Muscle layer of duodenum (tissue), 2 donors: ENCODE measurements at regions not wholly inside any gene's neighbourhood (a gene's known extent, or its start where the extent isn't known, plus 50 kb on each side); places are given as distances from the start of the nearest gene placed in this dataset.
"Not testable (repeated sequence)": the region's sequence is repeated elsewhere in the genome, so short reads cannot be mapped to it uniquely, and the experiment has no call there.

ENCODE experiments used
- H3K27ac ChIP-seq: one replicate; pipeline ENCODE4 v1.7.0; 2013; ENCODE audit warnings: mild to moderate bottlenecking, low read length
- H3K27me3 ChIP-seq: one replicate; pipeline ENCODE4 v1.7.0; 2013; ENCODE audit warnings: low read depth, mild to moderate bottlenecking, control low read depth, low read length
- H3K36me3 ChIP-seq, 2 donors: one replicate each; pipeline ENCODE4 v1.7.0; 2013; ENCODE audit warnings: low read length in 2 of 2, control low read depth in 1 of 2, mild to moderate bottlenecking in 1 of 2; ENCODE audit not compliant: insufficient read depth in 2 of 2, control insufficient read depth in 1 of 2
- H3K4me1 ChIP-seq, 2 donors: one replicate each; pipeline ENCODE4 v1.7.0; 2013; ENCODE audit warnings: low read length in 2 of 2, mild to moderate bottlenecking in 2 of 2, control low read depth in 1 of 2, moderate library complexity in 1 of 2; ENCODE audit not compliant: insufficient read depth in 2 of 2, control insufficient read depth in 1 of 2
- H3K4me3 ChIP-seq, 2 donors: one replicate each; pipeline ENCODE4 v1.7.0; 2013; ENCODE audit warnings: low read length in 2 of 2, low read depth in 1 of 2, mild to moderate bottlenecking in 1 of 2
- H3K9me3 ChIP-seq, 2 donors: one replicate each; pipeline ENCODE4 v1.7.0; 2013; ENCODE audit warnings: low read length in 2 of 2, control low read depth in 1 of 2, mild to moderate bottlenecking in 1 of 2; ENCODE audit not compliant: control insufficient read depth in 1 of 2
- donor health status: healthy.

DNA sequence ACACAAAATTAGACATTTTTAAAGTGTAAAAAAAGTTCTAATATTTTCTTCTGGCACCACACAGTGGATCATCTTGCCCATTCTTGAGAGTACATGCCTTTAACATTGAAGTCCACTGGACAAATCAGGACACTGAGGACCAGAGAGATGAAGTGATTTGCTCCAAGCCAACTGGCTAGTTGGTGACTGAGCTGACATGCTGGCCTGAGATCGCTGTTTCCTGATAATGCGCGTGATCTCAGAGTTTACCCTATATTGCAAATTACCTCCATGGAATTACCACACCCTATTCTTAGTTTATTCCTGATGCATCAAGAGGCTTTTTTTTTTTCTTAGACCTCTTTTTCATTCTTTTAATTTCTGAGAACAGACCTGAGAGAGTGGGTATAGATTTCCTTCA lies 432.8 kb downstream of the CD83 start:
- H3K9me3 ChIP-seq = no peaks in the 10 kb centered on the region
- H3K36me3 ChIP-seq = no peaks in the 10 kb centered on the region
- H3K27me3 ChIP-seq = no peaks in the 10 kb centered on the region
- no peak overlapping the region for H3K27ac ChIP-seq
- H3K4me3 ChIP-seq = no peak overlapping the region
- H3K4me1 ChIP-seq = peaks cover 0 to 5% of the 10 kb centered on the region in 2 donors

GRCh38 chr6:14550822-14551221 lies 433.2 kb downstream of the CD83 start:
- no peak overlapping the region for H3K4me3 ChIP-seq
- no peaks in the 10 kb centered on the region for H3K36me3 ChIP-seq
- peaks cover 0 to 5% of the 10 kb centered on the region in 2 donors for H3K4me1 ChIP-seq
- no peaks in the 10 kb centered on the region for H3K27me3 ChIP-seq
- H3K27ac ChIP-seq = no peak overlapping the region
- H3K9me3 ChIP-seq = no peaks in the 10 kb centered on the region

GRCh38 chr6:14551601-14552000 lies 434.0 kb downstream of the CD83 start:
- H3K4me1 ChIP-seq, H3K27me3 ChIP-seq, H3K27ac ChIP-seq, H3K36me3 ChIP-seq, H3K9me3 ChIP-seq, H3K4me3 ChIP-seq: not testable (repeated sequence)

- H3K4me3 ChIP-seq = no peak overlapping the region
- no peaks in the 10 kb centered on the region for H3K27me3 ChIP-seq
- peaks cover 0 to 5% of the 10 kb centered on the region in 2 donors for H3K4me1 ChIP-seq
- no peaks in the 10 kb centered on the region for H3K36me3 ChIP-seq
- no peaks in the 10 kb centered on the region for H3K9me3 ChIP-seq
- no peak overlapping the region for H3K27ac ChIP-seq
Observed at GRCh38 chr6:14552891-14553290, 435.3 kb downstream of the CD83 start.

- no peaks in the 10 kb centered on the region for H3K36me3 ChIP-seq
- no peaks in the 10 kb centered on the region for H3K9me3 ChIP-seq
- H3K4me1 ChIP-seq = peaks cover 0 to 5% of the 10 kb centered on the region in 2 donors
- H3K27ac ChIP-seq = no peak overlapping the region
- H3K27me3 ChIP-seq = no peaks in the 10 kb centered on the region
- no peak overlapping the region for H3K4me3 ChIP-seq
Observed at GRCh38 chr6:14553515-14553914, 435.9 kb downstream of the CD83 start.

DNA sequence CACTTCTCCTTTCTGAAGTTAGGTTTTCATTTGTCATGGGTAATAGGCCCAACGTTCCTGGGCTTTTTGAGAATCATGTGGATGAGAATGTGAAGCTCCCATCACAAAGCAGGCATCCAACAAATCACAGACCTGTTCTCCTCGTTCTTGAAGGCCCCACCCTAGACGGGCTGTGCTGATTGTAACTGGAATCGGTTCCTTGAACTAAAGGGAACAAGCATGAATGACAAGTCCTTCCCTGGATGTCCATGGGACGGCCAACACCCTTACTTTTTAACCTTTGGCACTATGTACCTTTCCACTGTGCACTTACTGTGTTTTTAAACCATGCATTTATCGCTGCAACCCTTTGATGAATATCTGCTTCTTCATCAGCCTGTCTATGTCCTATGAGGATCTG lies 438.2 kb downstream of the CD83 start:
- no peak overlapping the region for H3K27ac ChIP-seq
- H3K4me3 ChIP-seq = no peak overlapping the region
- H3K27me3 ChIP-seq = no peaks in the 10 kb centered on the region
- peaks cover 0 to 5% of the 10 kb centered on the region in 2 donors for H3K4me1 ChIP-seq
- no peaks in the 10 kb centered on the region for H3K36me3 ChIP-seq
- no peaks in the 10 kb centered on the region for H3K9me3 ChIP-seq

DNA sequence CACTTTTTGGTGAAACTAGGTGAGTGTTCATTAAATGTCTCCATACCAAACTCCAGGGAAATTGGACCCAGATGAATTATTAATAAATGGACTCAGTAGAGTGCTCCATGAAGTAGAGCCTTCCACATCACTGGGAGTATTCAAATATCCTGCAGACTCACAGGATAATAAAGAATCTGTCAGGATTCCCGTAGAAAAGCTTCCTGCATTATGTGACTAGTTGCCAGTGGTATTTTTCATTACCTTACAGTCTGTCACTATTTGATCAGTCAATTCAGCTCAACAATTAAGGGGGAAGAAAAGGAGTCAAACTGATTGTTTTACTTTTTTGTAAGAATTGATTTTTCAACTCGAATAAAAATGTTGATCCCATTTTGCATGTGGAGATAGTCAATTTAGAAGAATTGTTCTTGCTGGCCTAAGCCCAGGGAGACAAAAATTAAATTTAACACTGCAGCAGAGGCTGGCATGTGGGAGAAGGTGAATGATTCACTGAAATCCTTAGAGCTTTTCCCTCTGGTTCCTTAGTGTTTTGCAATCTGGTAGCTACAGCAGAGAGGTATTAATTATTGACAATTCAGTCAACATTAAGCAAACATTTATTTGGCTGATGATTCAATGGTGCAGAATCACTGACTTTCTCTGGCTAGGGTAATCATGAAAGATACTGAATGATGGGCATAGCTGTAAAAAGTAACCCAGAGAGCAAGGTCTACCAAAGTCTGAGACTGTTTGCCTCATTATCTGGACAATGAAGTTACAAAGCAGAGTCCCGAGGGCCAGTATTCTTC lies 442.4 kb downstream of the CD83 start:
- no peaks in the 10 kb centered on the region for H3K4me1 ChIP-seq
- H3K27me3 ChIP-seq = no peaks in the 10 kb centered on the region
- no peaks in the 10 kb centered on the region for H3K36me3 ChIP-seq
- H3K9me3 ChIP-seq = no peaks in the 10 kb centered on the region
- H3K4me3 ChIP-seq = no peak overlapping the region
- no peak overlapping the region for H3K27ac ChIP-seq

DNA sequence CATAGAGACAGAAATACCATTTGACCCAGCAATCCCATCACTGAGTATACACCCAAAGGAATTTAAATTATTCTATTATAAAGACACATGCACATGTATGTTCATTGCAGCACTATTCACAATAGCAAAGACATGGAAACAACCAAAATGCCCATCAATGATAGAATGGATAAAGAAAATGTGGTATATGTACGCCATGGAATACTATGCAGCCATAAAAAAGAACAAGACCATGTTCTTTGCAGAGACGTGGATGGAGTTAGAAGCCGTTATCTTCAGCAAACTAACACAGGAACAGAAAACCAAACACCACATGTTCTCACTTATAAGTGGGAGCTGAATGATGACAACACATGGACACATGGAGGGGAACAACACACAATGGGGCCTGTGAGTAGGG lies 444.0 kb downstream of the CD83 start:
- H3K27ac ChIP-seq = not testable (repeated sequence)

GRCh38 chr6:14567842-14568241 lies 450.3 kb downstream of the CD83 start:
- H3K4me1 ChIP-seq = no peaks in the 10 kb centered on the region
- no peaks in the 10 kb centered on the region for H3K9me3 ChIP-seq
- no peak overlapping the region for H3K4me3 ChIP-seq
- H3K27ac ChIP-seq = no peak overlapping the region
- H3K36me3 ChIP-seq = no peaks in the 10 kb centered on the region
- no peaks in the 10 kb centered on the region for H3K27me3 ChIP-seq

More for the DNA sequence above, 444.0 kb downstream of the CD83 start:
- H3K9me3 ChIP-seq, H3K4me1 ChIP-seq, H3K27me3 ChIP-seq, H3K4me3 ChIP-seq, H3K36me3 ChIP-seq: not testable (repeated sequence)

DNA sequence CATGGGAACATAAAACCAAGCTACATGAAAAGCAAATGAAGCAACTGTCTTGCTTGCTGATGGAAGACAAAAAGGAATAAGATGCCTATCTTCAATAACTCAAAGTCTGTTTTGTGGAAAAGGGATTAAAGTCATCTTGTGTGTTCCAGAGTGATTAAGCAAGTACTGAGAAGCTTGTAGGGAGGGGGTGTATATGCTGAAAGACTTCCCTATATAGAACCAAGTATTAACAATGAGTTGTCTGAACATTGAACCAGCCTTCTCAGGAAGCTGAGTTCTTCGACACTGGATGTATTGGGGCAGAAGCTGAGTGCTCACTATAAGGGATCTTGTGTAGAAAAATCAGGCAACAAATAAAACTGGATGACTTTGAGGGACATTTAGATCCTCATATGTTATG lies 451.8 kb downstream of the CD83 start:
- Histone ChIP-seq H3K36me3 (no peaks in the 10 kb centered on the region), H3K4me3 (no peak overlapping the region), H3K4me1 (no peaks in the 10 kb centered on the region)

GRCh38 chr6:14569874-14570273 lies 452.3 kb downstream of the CD83 start:
- not testable (repeated sequence) for H3K4me1 ChIP-seq, H3K27me3 ChIP-seq, H3K27ac ChIP-seq, H3K9me3 ChIP-seq, H3K36me3 ChIP-seq, H3K4me3 ChIP-seq

More for the DNA sequence above, 451.8 kb downstream of the CD83 start:
- H3K9me3 ChIP-seq = no peaks in the 10 kb centered on the region
- no peaks in the 10 kb centered on the region for H3K27me3 ChIP-seq
- no peak overlapping the region for H3K27ac ChIP-seq

GRCh38 chr6:14571001-14571400 lies 453.4 kb downstream of the CD83 start:
- Histone ChIP-seq H3K4me3 (no peak overlapping the region), H3K4me1 (no peaks in the 10 kb centered on the region), H3K27me3 (no peaks in the 10 kb centered on the region), H3K9me3 (no peaks in the 10 kb centered on the region), H3K27ac (no peak overlapping the region), H3K36me3 (no peaks in the 10 kb centered on the region)
